ENCODE measurements at regions not wholly inside any gene's neighbourhood (a gene's known extent, or its start where the extent isn't known, plus 50 kb on each side); places are given as distances from the start of the nearest gene placed in this dataset.

DNA sequence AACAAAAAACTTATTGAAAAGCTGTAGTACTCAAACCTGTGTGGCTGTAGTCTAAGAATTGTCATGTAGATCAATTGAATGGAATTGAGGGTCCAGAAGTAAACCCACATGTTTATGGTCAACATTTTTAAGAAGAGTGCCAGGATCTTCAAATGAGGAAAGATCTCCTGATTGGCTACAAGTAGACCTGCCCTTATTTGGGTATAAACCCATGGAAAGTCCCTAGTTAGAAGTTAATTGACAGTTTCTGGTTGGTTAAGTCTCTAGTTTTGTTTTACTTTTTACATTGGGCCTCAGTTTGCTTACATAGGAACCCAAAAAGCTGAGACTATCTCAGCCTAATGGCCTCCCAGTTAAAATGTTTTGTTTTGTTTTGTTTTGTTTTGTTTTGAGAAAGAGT lies 91.9 kb upstream of the RESF1 start:
- no peak for DNase-seq (ENCODE audit: low spot score)

DNA sequence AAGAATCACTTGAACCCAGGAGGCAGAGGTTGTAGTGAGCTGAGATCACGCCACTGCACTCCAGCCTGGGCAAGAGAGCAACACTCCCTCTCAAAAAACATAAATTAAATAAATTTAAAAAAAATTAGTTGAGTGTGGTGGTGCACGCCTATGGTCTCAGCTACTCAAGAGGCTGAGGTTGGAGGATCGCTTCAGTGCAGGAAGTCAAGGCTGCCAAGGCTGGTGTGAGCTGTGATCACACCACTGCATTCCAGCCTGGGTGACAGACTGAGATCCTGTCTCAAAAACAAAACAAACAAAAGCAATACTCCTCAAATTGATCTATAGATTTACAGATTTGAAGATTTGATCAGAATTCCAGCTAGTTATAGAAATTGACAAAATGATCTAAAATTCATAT lies 92.7 kb upstream of the RESF1 start:
- no peak for DNase-seq (ENCODE audit: low spot score)

DNA sequence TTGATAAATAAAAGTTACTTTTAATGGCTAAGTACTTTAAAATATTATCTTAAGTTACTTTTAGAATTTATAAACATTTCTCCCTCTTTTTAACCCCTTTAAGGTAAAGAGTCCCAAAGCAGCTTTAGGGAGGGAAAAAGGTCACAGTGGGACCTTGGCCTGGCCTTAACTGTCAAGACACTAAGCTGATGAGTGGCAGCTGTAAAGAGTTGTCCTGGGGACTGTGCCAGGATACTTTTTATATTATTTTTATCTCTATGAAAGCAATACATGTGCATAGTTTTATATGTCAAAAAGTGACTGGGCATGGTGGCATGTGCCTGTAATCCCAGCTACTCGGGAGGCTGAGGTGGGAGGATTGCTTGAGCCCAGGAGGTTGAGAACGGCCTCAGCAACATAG lies 94.2 kb upstream of the RESF1 start:
- DNase-seq (ENCODE audit: low spot score), result no peak

DNA sequence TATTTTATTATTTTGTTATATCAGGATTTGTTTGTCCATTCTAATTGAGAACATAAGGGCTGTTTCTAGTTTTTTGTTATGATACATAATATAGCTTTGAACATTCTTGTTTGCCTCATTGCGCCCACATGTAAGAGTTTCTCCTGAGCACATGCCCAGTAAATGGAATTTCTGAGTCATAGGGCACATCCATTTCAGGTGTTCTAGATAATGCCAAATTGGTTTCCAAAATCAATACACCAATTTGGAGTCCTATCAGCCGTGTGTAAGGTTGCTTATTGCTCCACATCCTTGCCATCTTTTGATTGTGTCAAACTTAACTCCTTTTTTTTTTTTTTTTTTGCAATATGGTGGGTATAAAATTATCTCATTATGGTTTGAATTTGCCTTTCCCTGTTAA lies 97.9 kb upstream of the RESF1 start:
- no peak for DNase-seq (ENCODE audit: low spot score)

DNA sequence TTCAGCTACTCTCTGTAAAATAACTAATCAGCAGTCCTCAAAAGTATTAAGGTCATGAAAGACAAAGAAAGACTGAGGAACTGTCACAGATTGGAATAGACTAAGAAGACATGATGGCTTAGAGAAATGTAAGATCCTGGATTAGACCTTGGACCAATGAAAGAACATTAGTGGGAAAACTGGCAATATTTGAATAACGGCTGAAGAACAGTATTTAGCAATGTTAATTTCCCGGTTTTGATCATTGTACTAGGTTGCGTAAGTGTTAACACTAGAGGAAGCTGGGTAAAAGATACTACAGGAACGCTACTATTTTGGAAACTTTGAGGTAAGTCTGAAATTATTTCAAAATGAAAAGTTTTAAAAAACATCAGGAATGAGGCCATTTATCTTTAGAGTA lies 98.8 kb upstream of the RESF1 start:
- DNase-seq (ENCODE audit: low spot score), result no peak

DNA sequence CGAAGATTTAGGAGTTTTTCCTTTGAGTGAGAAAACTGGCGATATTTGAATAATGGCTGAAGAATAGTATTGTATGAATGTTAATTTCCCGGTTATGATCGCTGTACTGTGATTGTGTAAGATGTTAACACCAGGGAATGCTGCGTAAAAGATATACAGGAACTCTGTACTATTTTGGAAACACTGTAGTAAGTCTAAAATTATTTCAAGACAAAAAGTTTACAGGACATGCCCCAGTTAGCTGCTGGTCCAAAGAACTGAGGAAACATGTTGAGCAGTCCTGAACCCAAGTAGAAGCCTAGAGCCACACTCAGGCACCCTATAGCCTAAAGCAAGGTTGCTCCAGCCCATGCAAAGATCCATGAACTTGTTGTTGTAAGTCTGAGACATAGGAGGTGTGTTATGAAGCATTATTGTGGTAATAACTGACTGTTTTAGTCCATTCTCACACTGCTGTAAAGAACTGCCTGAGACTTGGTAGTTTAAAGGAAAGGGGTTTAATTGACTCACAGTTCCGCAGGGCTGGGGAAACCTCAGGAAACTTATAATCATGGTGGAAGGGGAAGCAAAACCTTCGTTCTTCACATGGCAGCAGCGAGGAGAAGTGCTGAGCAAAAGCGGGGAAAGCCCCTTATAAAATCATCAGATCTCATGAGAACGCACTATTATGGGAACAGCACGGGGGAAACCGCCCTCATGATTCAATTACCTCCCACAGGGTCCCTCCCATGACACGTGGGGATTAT lies 99.8 kb upstream of the RESF1 start:
- DNase-seq (ENCODE audit: low spot score), result no peak

DNA sequence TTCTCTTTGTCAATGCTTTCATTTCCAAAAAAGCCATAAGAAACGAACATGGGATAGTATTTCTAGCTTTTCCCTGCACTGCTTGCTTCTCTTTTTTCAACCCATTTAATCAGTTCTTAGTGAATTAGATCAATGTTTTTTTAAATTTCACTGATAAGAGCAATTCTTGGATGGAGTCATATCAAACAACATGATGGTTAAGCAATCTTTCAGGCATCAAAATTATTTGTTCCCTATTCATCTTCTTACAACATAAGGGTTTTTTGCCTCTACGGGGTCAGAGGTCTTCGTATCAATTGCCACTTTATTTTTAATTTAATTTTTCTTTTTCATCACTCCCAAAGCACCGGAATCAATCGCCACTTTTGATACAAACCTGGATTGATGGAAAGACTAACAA lies 103.8 kb upstream of the RESF1 start:
- no peak for DNase-seq (ENCODE audit: low spot score)

DNA sequence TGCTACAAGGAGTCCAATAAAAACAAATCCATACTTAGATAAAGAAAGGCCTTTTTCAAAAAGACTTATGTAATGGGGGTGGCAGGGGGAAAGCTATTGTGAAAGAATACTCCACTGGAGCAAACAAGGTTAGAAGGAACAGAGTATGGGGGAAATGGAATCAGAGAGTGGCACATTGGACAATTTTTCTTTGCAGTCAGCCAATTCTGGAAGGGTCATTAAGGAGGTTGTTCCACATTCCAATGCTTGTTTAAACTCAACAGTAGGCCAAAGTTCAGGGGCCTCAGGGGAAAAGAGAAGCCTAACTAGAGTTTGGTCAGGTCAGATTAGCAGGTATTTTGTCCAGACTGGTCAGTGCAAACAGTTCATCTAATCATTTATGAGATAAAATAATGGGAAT lies 105.2 kb upstream of the RESF1 start:
- DNase-seq (ENCODE audit: low spot score), result no peak

DNA sequence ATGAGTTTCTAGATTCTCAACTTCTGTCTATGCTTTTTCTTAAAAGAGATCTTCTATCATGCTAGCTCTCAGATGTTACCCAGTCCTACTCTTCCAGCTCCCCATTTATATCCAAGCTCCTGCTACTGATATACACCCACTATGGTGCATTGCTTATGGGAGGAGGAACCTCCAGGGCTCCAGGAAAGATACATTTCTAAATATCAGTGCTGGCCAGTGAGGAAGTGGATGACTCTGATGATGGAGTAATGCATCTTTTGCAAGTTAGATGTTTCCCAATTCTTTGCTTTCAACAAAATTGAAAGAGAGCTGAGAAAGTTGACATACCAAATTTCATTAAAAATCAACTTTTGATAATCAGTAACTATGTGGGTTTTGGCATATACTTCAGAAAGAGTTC lies 105.7 kb upstream of the RESF1 start:
- no peak for DNase-seq (ENCODE audit: low spot score)

DNA sequence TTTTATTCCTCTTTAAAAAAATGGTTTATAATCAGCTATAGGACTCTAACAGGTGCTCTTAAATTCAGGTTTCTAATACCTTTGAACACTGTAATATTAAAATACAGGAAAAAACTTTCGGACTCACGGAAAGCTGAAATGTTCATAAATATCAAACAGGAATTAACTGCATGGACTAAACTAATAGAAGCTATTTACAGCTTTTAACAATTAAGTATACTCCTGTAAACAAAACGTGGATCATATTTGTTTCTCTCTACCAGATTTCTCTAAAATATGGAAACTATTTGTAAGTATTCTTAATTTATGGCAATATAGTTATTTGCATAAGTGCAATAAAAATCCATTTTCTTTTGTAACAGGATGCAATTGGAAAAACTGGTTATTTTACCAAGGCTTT lies 108.9 kb upstream of the RESF1 start:
- DNase-seq (ENCODE audit: low spot score), result no peak

DNA sequence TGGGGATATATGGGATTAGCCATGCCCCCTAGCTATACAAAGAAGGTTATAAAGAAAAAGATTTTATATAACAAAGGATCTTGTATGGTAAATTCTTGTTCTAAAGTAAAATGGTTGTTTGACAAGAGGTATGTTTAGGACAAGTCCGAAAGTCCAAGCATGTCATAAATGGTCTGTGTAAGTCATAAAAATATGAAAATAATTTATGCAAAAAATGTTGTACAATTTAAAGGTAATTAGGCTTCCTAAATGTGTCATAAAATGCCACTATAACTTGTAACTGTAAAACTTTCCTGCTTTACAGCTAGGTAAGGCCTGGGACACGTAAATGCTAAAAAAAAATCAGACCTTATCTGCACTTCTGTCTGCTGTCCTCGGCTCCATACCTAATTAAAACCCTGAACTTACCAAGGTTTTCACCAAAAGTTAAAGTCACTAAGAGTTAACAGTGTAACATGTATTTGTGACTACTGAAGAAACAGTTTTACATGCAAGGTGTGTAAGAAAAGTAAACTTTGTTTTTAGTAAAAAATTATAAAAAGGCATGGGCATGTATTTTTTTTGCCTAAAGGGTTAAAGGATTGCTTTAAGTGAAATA lies 110.0 kb upstream of the RESF1 start:
- no peak for DNase-seq (ENCODE audit: low spot score)

DNA sequence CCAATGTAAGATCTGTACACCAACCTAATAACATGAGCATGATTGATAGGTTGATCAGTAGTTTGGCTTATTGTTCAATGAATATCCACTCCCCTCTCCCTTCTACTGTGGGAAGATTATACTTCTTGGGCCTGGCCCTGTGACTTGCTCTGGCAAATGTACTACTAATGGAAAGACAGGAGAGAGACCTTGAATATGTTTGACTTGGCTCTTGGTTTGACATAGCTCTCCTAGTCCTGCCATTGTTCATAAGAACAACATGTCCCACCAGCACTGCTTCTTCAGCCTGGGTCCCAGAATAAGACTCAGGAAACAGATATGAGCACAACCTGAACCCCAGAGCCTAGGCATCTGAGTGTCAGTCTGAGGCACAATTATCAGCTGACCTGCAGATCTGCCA lies 112.8 kb upstream of the RESF1 start:
- DNase-seq (ENCODE audit: low spot score), result no peak

DNA sequence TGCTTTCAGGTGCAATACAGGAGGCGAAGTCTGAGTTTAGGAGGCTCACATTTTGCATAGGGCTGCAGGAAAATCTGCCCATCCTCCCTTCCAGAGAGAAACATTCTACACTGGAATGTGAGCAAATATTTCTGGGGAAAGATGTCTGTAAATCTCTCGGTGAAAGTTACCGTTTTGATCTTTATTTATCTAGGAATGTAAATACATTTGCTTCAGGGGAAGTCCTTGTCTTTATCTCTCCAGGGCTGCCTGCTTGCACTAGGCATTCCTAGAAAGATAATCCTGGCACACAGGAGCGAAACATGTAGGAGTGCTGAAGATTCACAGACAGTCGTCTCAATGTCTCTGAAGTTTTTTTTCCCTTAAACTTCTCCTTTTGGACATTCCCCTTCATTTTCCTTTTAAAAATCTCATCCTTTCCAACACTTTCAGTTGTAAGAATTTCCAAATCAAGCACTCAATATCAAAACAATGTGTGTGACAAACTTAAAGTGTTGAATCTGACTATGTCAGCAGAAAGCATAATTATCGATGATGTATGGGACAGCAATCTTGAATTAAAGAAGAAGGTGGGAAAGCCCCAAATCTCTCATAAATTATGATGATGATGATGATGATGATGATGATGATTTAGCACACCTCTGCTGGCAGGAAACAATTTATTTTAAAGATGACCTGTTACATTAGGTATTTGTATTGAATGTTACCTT lies 113.4 kb upstream of the RESF1 start:
- no peak for DNase-seq (ENCODE audit: low spot score)

DNA sequence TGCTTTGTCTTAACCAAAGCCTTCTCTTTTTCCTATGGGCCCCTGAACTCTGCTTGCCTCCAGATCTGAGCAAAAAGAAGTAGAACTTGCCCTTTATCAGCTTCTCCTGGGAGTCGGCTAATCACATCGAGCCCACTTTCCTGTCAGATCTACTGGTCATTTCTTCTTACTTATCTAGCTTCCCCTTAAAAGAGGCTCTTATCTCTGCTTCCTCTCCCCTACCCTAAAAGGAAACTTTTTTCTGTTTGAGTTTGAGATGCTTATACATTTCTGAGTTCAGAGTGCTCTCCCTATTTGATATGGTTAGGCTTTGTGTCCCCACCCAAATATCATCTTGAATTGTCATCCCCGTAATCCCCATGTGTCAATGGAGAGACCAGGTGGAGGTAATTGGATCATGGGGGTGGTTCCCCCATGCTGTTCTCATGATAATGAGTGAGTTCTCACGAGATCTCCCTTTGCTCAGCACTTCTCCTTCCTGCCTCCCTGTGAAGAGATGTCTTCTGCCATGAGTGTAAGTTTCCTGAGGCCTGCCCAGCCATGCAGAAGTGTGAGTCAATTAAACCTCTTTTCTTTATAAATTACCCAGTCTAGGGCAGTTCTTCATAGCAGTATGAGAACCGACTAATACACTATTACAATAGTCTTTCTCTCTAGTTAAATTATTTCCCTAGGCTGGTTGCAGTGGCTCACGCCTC lies 114.7 kb upstream of the AMN1 start:
- DNase-seq (ENCODE audit: low spot score), result no peak

DNA sequence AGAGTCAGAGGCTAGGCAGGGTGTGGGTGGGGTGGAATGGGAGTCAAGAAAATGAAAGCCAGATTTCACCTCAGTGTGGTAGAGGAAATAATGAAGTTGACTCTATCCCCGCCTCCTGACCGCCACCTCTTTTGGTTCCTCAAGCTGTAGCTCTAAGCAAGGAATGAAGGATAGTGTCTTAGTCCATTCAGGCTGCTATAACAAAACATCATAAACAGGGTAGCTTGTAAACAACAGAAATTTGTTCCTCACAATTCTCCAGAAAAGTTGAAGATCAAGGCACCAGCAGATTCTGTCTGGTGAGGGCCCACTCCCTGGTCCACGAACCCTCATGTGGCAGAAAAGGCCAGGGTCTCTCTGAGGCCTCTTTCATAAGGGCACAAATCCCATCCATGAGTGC lies 109.1 kb upstream of the AMN1 start:
- DNase-seq (ENCODE audit: low spot score), result no peak

DNA sequence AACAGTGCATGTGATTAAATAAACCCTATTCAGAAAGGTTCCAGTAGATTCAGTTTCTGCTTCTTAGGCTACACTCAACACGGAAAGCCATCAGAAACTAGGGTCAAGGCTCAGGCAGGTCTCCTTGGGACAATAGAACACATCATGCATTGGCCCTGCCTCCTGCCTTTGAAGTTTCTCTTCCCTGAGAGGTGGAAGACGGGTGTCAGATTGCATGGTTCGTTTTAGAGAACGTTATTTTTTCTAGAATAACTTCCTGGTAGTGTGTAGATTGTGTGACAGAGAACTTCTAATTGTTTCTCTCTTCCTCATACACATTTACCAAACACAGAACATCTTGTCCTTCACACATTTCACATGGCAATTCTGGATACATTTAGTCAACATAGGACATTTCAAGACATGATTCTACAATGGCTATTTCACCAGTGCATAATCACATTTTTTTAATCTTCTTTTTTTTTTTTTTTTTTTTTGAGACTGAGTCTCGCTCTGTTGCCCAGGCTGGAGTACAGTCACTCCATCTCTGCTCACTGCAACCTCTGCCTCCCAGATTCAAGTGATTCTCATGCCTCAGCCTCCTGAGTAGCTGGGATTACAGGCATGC lies 106.6 kb upstream of the AMN1 start:
- no peak for DNase-seq (ENCODE audit: low spot score)

DNA sequence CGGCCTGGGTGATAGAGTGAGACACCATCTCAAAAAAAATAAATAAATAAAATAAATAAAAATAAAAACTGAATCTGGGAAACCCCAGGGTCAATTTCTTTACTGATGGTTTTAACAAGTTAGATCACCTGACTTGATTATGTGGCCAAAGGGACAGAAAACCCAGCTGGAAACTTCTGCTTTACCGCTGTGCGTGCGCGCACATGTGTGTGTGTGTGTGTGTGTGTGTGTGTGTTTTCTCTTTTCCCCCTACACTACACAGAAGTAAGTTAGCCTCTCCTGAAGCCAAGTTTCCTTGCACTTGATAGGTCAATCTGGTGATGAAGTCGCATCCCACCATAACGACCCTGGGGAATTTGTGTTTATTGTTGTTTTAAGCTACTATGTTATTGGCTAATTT lies 105.3 kb upstream of the AMN1 start:
- DNase-seq (ENCODE audit: low spot score), result no peak

DNA sequence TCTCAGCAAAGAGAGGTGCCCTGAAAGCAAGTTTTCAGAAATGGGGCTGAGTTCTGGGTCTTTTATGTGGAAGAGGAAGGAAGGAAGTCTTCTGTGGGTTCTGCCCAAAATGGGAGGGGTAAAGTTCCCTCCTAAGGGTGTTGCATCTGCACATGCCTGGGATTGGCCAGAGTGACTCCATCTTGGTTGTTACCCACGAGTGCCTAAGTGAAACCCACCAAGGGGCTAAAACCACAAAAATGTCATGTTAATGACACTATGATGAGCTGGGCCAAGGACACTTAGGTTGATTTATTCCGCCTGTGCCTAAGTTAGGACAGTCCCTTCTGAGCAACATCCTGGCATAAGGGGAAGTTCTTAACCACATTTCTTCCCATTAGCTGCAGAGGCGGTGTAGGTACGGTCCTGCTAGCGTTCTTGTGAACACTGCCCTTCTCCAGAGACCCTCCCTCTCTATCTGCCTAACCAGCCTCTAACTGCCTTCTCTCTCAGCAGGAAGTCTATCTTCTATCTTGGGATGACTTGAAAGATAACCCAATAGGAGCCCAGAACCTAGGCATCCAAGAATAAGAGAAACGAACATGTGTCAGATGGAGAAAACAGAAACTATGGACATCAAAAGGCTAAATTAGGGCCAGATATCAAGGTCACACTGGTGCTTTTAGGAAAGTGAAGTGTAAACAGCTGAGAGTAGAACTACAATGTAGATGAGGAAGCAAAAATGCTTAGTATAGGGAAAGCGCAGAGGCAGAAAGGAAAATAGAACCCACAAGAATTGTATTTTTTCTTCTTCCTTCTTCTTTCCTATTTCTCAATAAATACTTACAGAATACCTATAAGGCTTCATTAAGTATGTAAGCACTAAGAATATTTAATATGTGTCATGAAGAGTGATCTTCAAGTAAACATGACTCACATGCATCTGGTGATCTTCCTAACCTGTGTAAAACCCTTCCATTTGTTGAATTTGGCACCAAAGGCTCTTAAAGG lies 104.2 kb upstream of the AMN1 start:
- DNase-seq (ENCODE audit: low spot score), result no peak

DNA sequence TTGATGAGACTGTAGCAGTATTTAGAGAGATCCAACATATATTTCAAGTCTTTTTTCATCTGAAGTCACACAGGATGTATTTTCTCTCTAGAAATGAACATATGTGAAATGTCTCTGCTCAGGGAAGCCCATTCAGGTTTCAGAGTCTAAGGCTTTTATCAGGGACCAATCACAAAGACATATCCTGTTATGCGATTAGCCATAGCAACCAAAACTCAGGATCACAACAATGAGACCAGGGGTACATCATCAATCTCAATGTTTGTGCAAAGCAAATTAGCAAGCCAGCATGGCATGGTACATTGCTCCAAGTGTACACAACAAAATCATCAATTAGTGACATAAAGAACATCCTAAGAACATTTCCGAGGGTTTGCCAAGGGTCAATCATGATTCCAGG lies 99.2 kb upstream of the AMN1 start:
- no peak for DNase-seq (ENCODE audit: low spot score)

DNA sequence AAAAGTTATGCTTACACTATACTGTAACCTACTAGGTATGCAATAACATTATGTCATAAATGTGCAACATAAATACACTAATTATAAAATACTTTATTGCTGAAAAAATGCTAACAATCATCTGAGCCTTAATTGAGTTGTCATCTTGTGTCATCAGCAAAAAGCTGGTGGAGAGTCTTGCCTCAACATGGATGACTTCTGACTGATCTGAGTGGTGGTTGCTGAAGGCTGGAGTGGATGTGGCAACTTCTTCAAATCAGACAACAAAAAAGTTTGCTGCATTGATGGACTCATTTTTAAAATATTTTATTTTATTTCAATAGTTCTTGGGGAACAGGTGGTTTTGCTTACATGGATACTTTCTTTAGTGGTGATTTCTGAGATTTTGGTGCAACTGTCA lies 93.9 kb upstream of the AMN1 start:
- DNase-seq (ENCODE audit: low spot score), result no peak

DNA sequence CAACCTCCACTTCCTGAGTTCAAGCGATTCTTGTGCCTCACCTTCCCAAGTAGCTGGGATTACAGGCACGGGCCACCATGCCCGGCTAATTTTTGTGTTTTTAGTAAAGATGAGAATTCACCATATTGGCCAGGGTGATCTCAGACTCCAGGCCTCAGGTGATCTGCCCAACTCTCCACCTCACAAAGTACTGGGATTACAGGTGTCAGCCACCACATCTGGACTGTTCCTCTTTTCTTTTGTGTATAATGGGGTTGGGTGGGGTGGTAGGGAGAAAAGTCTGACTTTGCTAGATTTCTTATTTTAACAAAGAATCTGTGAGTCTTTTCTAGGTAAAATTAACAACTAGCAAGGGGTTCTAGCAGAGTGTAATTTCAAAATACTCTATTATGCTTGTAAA lies 92.7 kb upstream of the AMN1 start:
- no peak for DNase-seq (ENCODE audit: low spot score)
